ENCODE measurements at regions not wholly inside any gene's neighbourhood (a gene's known extent, or its start where the extent isn't known, plus 50 kb on each side); places are given as distances from the start of the nearest gene placed in this dataset.

- TF ChIP-seq, protein P1, sequence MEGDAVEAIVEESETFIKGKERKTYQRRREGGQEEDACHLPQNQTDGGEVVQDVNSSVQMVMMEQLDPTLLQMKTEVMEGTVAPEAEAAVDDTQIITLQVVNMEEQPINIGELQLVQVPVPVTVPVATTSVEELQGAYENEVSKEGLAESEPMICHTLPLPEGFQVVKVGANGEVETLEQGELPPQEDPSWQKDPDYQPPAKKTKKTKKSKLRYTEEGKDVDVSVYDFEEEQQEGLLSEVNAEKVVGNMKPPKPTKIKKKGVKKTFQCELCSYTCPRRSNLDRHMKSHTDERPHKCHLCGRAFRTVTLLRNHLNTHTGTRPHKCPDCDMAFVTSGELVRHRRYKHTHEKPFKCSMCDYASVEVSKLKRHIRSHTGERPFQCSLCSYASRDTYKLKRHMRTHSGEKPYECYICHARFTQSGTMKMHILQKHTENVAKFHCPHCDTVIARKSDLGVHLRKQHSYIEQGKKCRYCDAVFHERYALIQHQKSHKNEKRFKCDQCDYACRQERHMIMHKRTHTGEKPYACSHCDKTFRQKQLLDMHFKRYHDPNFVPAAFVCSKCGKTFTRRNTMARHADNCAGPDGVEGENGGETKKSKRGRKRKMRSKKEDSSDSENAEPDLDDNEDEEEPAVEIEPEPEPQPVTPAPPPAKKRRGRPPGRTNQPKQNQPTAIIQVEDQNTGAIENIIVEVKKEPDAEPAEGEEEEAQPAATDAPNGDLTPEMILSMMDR (IDR thresholded peaks at IDR 0.05) = no peak
- TF ChIP-seq POLR2A (IDR thresholded peaks at IDR 0.05) = no peak
Measured at GRCh38 chr19:31055454-31055853, 293.8 kb downstream of the TSHZ3 start.

Measured in body of pancreas (tissue), 4 donors.